BJ (cell line): ENCODE measurements at regions not wholly inside any gene's neighbourhood (a gene's known extent, or its start where the extent isn't known, plus 50 kb on each side); places are given as distances from the start of the nearest gene placed in this dataset.

Source experiments
- CTCF ChIA-PET: fragments of 350-600 bp; formaldehyde crosslinking; extraction: SDS; loops from one replicate; lab custom pipeline; 2021; ENCODE audit warnings: antibody characterized with exemption, inconsistent platforms; lab: Yijun Ruan, JAX
- POLR2A ChIA-PET: fragments of 300-600 bp; sonication (Branson Sonifier 250); formaldehyde crosslinking; extraction: SDS; loops from one replicate; lab custom pipeline; 2021; ENCODE audit warnings: antibody characterized with exemption; lab: Charles Lee
- DNase-seq: peaks from one replicate; pipeline ENCODE4 v3.0.0-alpha.2; 2011; ENCODE audit warnings: low read depth
- H3K27me3 ChIP-seq: 2 replicates; pipeline ENCODE4 v1.6.0; 2011; ENCODE audit warnings: low read length; ENCODE audit not compliant: control insufficient read depth, insufficient read depth
- H3K36me3 ChIP-seq: 2 replicates; pipeline ENCODE4 v1.5.1; 2011; ENCODE audit warnings: low read length; ENCODE audit not compliant: control insufficient read depth, insufficient read depth
- H3K4me3 ChIP-seq: 2 replicates; pipeline ENCODE4 v1.5.1; 2011; ENCODE audit warnings: low read depth, mild to moderate bottlenecking, control low read depth, low read length
- CTCF ChIP-seq: IDR thresholded peaks from 2 replicates; pipeline ENCODE4 v1.5.1; 2011; ENCODE audit warnings: low read depth, mild to moderate bottlenecking, control low read depth, inconsistent platforms, low read length, moderate library complexity; ENCODE audit not compliant: insufficient read depth

- POLR2A ChIA-PET = no interaction called here
- H3K4me3 ChIP-seq = no peak overlapping the region
Observed at GRCh38 chr13:61850794-61851193, 435.1 kb upstream of the PCDH20 start.

GRCh38 chr13:61838568-61838967 is 422.9 kb upstream of the PCDH20 start:
- H3K36me3 ChIP-seq = no peaks in the 10 kb centered on the region
- CTCF ChIA-PET = no interaction called here
- POLR2A ChIA-PET = no interaction called here
- H3K4me3 ChIP-seq = no peak overlapping the region
- no peak for TF ChIP-seq CTCF
- no peak for DNase-seq
- no peaks in the 10 kb centered on the region for H3K27me3 ChIP-seq

More at GRCh38 chr13:61850794-61851193, 435.1 kb upstream of the PCDH20 start:
- TF ChIP-seq CTCF = no peak
- no peaks in the 10 kb centered on the region for H3K27me3 ChIP-seq
- CTCF ChIA-PET = no interaction called here
- H3K36me3 ChIP-seq = no peaks in the 10 kb centered on the region
- no peak for DNase-seq

GRCh38 chr13:61833228-61833627 is 417.6 kb upstream of the PCDH20 start:
- DNase-seq = no peak
- no peak overlapping the region for H3K4me3 ChIP-seq
- CTCF ChIA-PET = no interaction called here
- no peak for TF ChIP-seq CTCF
- POLR2A ChIA-PET = no interaction called here
- no peaks in the 10 kb centered on the region for H3K36me3 ChIP-seq
- no peaks in the 10 kb centered on the region for H3K27me3 ChIP-seq

- CTCF ChIA-PET = no interaction called here
- no peak for DNase-seq
- no peaks in the 10 kb centered on the region for H3K36me3 ChIP-seq
- no peak for TF ChIP-seq CTCF
- H3K27me3 ChIP-seq = no peaks in the 10 kb centered on the region
- POLR2A ChIA-PET = no interaction called here
- H3K4me3 ChIP-seq = no peak overlapping the region
Observed at GRCh38 chr13:61831026-61831425, 415.4 kb upstream of the PCDH20 start.

GRCh38 chr13:61830475-61830874 is 414.8 kb upstream of the PCDH20 start:
- Histone ChIP-seq H3K36me3 (no peaks in the 10 kb centered on the region), H3K27me3 (no peaks in the 10 kb centered on the region), H3K4me3 (no peak overlapping the region)
- DNase-seq = no peak
- no peak for TF ChIP-seq CTCF
- CTCF ChIA-PET = no interaction called here
- POLR2A ChIA-PET = no interaction called here
